ENCODE measurements at regions not wholly inside any gene's neighbourhood (a gene's known extent, or its start where the extent isn't known, plus 50 kb on each side); places are given as distances from the start of the nearest gene placed in this dataset.

DNA sequence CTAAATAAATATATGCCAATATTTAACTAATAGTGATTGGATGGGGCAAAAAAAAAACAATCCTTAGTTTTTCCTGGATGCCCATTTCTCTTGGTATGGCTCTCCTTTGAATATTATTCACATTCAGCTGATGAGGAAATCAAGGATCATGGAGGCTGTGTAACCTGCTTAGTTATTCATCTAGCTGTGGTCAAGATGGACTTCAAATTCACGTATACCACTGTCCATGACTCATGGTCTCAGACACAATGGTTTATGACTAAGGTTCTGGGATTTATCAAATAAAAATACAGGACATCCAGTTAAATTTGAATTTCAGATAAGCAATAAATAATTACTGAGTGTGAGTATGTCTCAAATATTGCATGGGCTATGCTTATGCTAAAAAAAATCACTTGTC, 191.5 kb upstream of the CELF2 start:
- DNase-seq (ENCODE audit: low spot score) = no peak
- H3K9ac ChIP-seq (ENCODE audit: low read depth in 1 of 2, low read length in 2 of 2) = no peak overlapping the region
- peaks cover 0 to 3% (median under 1%) of the 10 kb centered on the region in 4 donors for H3K27me3 ChIP-seq (ENCODE audit: control insufficient read depth in 4 of 4, insufficient read depth in 4 of 4, low read length in 3 of 4)
- H3K4me3 ChIP-seq (ENCODE audit: low read depth in 1 of 3, low read length in 3 of 3) = no peak overlapping the region
- H3K9me3 ChIP-seq (ENCODE audit: control insufficient read depth in 4 of 4, low read length in 3 of 4) = no peaks in the 10 kb centered on the region
- TF ChIP-seq, protein P1, sequence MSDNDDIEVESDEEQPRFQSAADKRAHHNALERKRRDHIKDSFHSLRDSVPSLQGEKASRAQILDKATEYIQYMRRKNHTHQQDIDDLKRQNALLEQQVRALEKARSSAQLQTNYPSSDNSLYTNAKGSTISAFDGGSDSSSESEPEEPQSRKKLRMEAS (IDR thresholded peaks at IDR 0.05) = no peak
- TF ChIP-seq FOXA2 (IDR thresholded peaks at IDR 0.05) (no peak), EGR1 (IDR thresholded peaks at IDR 0.05; ENCODE audit: low read depth in 2 of 2) (no peak), YY1 (IDR thresholded peaks at IDR 0.05) (no peak), GABPA (IDR thresholded peaks at IDR 0.05 in 1 of 2, conservative IDR thresholded peaks at IDR 0.05 in 1 of 2) (no peak), JUND (IDR thresholded peaks at IDR 0.05) (no peak)
- no peaks in the 10 kb centered on the region for H3K4me1 ChIP-seq (ENCODE audit: control insufficient read depth in 4 of 4, insufficient read depth in 4 of 4, low read length in 3 of 4)
- WGBS = 81% methylated on average over 1 of the region's 1 CpG
- H3K36me3 ChIP-seq (ENCODE audit: control insufficient read depth in 4 of 4, insufficient read depth in 3 of 4, low read depth in 1 of 4, low read length in 3 of 4) = no peaks in the 10 kb centered on the region
- no peak overlapping the region for H3K27ac ChIP-seq (ENCODE audit: low read depth in 1 of 2, low read length in 2 of 2)

DNA sequence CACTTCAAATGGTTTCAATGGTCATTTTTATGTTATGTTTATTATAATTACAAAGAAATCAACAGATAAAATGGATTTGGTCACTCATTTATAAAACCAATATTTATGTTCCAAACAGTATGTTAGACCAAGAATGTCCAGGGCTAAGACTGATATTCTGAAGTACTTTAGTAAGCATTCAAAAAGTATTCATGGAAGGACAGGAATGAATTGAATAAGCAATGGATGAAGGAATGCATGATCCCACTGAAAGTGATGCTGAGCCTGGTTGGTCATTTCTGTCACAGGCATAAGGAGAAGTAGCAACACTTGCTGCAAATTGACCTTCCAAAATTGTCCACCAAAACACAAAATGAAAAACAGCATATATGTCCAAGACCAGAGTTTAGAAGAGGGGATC, 189.0 kb upstream of the CELF2 start:
- no peak for TF ChIP-seq YY1 (IDR thresholded peaks at IDR 0.05)
- TF ChIP-seq CTCF (IDR thresholded peaks at IDR 0.05; ENCODE audit: low read depth, low read length, missing input control) = no peak
- no peak for TF ChIP-seq RXRA (IDR thresholded peaks at IDR 0.05)
- TF ChIP-seq JUND (IDR thresholded peaks at IDR 0.05) = no peak
- TF ChIP-seq, protein P2, sequence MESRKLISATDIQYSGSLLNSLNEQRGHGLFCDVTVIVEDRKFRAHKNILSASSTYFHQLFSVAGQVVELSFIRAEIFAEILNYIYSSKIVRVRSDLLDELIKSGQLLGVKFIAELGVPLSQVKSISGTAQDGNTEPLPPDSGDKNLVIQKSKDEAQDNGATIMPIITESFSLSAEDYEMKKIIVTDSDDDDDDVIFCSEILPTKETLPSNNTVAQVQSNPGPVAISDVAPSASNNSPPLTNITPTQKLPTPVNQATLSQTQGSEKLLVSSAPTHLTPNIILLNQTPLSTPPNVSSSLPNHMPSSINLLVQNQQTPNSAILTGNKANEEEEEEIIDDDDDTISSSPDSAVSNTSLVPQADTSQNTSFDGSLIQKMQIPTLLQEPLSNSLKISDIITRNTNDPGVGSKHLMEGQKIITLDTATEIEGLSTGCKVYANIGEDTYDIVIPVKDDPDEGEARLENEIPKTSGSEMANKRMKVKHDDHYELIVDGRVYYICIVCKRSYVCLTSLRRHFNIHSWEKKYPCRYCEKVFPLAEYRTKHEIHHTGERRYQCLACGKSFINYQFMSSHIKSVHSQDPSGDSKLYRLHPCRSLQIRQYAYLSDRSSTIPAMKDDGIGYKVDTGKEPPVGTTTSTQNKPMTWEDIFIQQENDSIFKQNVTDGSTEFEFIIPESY (IDR thresholded peaks at IDR 0.05) = no peak
- TF ChIP-seq REST (IDR thresholded peaks at IDR 0.05) = no peak
- TF ChIP-seq RAD21 (IDR thresholded peaks at IDR 0.05) = no peak
- no peak for TF ChIP-seq TAF1 (conservative IDR thresholded peaks at IDR 0.05)
- no peak for TF ChIP-seq HNF4G (IDR thresholded peaks at IDR 0.05)
- no peak for TF ChIP-seq FOXA1 (IDR thresholded peaks at IDR 0.05)
- TF ChIP-seq NR2F2 (IDR thresholded peaks at IDR 0.05) = no peak
- TF ChIP-seq ATF3 (IDR thresholded peaks at IDR 0.05) = no peak
- TF ChIP-seq EGR1 (IDR thresholded peaks at IDR 0.05; ENCODE audit: low read depth in 2 of 2) = no peak
- TF ChIP-seq SP1 (IDR thresholded peaks at IDR 0.05) = no peak
- TF ChIP-seq FOXA2 (IDR thresholded peaks at IDR 0.05) = no peak
- TF ChIP-seq HNF4A (conservative IDR thresholded peaks at IDR 0.05) = no peak
- TF ChIP-seq, protein P1 (IDR thresholded peaks at IDR 0.05) = no peak
- no peak for TF ChIP-seq GABPA (IDR thresholded peaks at IDR 0.05 in 1 of 2, conservative IDR thresholded peaks at IDR 0.05 in 1 of 2)
- no peaks in the 10 kb centered on the region for H3K36me3 ChIP-seq (ENCODE audit: control insufficient read depth in 4 of 4, insufficient read depth in 3 of 4, low read depth in 1 of 4, low read length in 3 of 4)
- no peak overlapping the region for H3K4me3 ChIP-seq (ENCODE audit: low read depth in 1 of 3, low read length in 3 of 3)
- H3K4me1 ChIP-seq (ENCODE audit: control insufficient read depth in 4 of 4, insufficient read depth in 4 of 4, low read length in 3 of 4) = no peaks in the 10 kb centered on the region
- DNase-seq (ENCODE audit: low spot score) = no peak
- H3K9me3 ChIP-seq (ENCODE audit: control insufficient read depth in 4 of 4, low read length in 3 of 4) = no peaks in the 10 kb centered on the region
- H3K27ac ChIP-seq (ENCODE audit: low read depth in 1 of 2, low read length in 2 of 2) = no peak overlapping the region
- no peak overlapping the region for H3K9ac ChIP-seq (ENCODE audit: low read depth in 1 of 2, low read length in 2 of 2)
- H3K27me3 ChIP-seq (ENCODE audit: control insufficient read depth in 4 of 4, insufficient read depth in 4 of 4, low read length in 3 of 4) = peaks cover 0 to 3% (median 0%) of the 10 kb centered on the region in 4 donors
